VCaP (cell line): ENCODE measurements at regions not wholly inside any gene's neighbourhood (a gene's known extent, or its start where the extent isn't known, plus 50 kb on each side); places are given as distances from the start of the nearest gene placed in this dataset.

Source experiments
- H3K27ac ChIP-seq: fragments of 450-650 bp; 2 replicates; pipeline ENCODE4 v1.5.1; 2017
- TF ChIP-seq, protein P1 (sequence below): fragments of 450-650 bp; conservative IDR thresholded peaks from 2 replicates; pipeline ENCODE4 v1.5.1; 2017; ENCODE audit warnings: mild to moderate bottlenecking, moderate library complexity

GRCh38 chr1:189349607-189350006 lies 1128.1 kb downstream of the BRINP3 start:
- no peak overlapping the region for H3K27ac ChIP-seq
- TF ChIP-seq, protein P1, sequence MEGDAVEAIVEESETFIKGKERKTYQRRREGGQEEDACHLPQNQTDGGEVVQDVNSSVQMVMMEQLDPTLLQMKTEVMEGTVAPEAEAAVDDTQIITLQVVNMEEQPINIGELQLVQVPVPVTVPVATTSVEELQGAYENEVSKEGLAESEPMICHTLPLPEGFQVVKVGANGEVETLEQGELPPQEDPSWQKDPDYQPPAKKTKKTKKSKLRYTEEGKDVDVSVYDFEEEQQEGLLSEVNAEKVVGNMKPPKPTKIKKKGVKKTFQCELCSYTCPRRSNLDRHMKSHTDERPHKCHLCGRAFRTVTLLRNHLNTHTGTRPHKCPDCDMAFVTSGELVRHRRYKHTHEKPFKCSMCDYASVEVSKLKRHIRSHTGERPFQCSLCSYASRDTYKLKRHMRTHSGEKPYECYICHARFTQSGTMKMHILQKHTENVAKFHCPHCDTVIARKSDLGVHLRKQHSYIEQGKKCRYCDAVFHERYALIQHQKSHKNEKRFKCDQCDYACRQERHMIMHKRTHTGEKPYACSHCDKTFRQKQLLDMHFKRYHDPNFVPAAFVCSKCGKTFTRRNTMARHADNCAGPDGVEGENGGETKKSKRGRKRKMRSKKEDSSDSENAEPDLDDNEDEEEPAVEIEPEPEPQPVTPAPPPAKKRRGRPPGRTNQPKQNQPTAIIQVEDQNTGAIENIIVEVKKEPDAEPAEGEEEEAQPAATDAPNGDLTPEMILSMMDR: no peak

DNA sequence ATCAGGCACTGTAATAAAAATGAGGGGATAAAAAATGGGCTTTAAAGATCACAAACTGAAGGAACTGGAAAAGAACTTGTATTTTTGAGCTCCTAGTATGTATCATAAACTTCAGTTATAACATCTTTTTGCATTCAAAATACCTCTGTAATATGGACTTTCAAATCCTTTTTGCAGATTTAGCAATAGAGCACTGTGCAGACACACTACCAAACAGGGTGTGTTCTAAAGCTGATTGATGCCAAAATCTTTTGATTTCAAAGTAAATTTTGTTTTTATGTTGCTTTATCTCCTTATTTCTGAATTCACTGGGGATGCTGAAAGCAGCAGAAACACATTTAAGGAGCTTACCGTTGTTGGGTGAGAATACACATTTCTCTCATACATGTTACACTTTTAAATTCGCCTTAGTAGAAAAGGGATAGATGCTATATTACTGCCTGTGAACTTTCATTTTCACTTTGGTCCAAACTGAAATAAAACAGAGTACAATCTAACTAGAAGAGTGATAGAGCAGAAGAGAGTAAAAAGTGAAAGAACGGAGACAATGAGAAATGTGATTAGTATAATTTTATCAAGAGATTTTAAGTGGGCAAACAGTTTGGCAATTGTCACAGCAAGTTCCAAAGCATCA lies 1126.6 kb downstream of the BRINP3 start:
- TF ChIP-seq, protein P1: no peak
- no peak overlapping the region for H3K27ac ChIP-seq

DNA sequence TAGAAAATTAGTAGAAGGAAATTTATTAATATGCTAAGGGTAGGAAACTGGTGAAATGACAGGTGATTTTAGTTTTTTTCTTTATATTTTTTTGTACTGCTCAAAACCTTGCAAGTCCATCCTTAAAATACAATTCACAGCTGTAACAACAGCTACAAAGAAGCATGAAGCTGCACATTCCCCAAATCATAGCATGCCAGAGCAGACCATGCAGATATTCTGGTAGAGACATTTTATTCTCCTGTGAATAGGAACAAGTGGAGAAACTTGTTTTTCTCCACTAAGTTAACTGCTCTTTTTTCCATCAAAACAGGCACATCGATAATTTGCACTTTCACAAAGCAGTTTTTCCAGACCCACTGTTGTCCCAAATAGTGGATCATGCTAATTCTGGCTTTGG lies 1125.7 kb downstream of the BRINP3 start:
- H3K27ac ChIP-seq: no peak overlapping the region
- TF ChIP-seq, protein P1: no peak

DNA sequence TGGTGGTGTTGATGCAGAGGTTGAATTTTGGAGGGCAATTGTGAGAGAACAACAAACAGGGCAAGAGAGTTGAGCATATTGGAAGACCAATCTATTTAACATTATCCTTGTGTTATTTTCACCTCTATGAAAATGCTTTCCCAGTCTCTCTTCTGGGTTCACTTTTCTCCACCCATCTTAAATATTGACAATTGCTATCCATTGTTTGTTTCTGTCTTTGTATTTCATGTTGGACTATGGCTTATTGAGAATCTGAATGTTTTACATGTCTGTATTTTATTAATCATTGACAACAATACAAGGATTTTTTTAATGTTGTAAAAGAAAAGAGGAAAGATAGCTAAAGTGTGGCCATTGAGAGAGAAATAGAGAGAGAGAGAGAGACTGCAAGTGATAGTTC lies 1121.5 kb downstream of the BRINP3 start:
- peak overlapping the region; percentile 70 for H3K27ac ChIP-seq
- TF ChIP-seq, protein P1: no peak

DNA sequence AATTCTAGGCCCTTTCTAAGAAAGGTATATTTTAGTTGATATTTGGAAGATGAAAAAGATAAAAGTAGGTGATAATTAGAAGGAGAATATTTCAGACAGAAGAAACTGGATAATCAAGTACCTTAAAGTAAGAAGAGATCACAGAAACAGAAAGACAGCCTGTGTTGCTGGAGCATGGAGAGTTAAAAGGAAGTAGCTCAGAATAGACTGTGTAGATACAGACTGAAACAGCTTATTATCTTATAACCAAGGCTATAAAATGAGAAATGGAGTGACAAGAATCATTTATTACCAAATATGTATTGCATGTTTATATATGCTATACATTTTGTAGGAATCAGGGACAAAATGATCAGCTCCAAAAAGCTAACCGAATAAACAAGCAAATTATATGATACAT lies 1120.3 kb downstream of the BRINP3 start:
- TF ChIP-seq, protein P1: no peak
- H3K27ac ChIP-seq: peak overlapping the region; percentile 70

DNA sequence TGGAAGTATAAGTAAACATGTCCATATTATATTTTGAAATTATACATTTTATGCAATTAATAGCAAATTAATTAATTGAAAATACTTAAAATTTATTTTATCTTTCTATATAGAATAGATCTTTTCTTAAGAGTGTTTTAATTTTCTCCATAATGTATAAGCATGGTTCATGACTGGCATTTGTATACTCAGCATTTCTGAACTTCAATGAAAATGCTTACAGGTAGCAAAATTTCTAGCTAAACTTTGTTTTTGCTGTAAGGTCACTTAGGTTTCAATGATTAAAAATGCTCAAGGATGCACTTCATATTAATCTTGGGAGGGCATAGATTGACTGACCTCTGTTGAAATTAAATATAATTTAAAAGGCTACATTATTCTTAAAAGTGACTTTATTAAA lies 1108.1 kb downstream of the BRINP3 start:
- TF ChIP-seq, protein P1: no peak
- H3K27ac ChIP-seq: no peak overlapping the region

DNA sequence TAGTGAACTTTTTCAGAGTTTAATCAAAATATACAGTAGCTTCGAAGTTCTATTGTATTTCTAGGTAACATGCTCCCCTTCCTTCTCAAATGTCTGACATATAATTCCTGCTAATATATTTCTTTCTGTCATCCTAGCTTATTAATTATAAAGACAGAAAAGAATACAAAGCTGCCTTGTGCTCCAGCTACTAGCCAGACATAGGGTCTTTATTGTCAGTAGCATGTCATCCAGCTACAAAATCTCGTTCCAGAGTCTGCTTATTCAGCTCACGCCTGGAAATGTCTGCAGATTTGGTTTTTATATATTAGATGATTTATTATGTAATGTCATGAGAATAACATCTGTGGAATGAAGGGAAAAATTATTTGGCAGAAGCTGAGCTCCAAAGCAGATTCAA lies 1102.8 kb downstream of the BRINP3 start:
- H3K27ac ChIP-seq: no peak overlapping the region
- TF ChIP-seq, protein P1: no peak

DNA sequence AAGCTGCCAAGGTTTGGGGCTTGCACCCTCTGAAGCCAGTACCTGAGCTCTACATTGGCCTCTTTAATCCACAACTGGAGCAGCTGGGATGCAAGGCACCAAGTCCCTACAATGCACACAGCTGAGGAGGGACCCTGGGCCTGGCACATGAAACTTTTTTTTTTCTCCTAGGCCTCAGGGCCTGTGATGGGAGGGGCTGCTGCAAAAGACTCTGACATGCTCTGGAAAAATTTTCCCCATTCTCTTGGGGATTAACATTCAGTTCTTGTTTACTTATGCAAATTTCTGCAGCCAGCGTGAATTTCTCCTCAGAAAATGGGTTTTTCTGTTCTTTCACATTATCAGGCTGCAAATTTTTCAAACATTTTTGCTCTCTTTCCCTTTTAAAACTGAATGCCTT lies 1072.2 kb downstream of the BRINP3 start:
- TF ChIP-seq, protein P1: no peak

More for the DNA sequence above, 1072.2 kb downstream of the BRINP3 start:
- no peak overlapping the region for H3K27ac ChIP-seq
